CD14-positive monocyte (primary cell): ENCODE measurements at regions not wholly inside any gene's neighbourhood (a gene's known extent, or its start where the extent isn't known, plus 50 kb on each side); places are given as distances from the start of the nearest gene placed in this dataset.

Source experiments
- DNase-seq, 3 donors: peaks; one replicate each; pipeline ENCODE4 v3.0.0-alpha.2; 2011 to 2022
- H2AFZ ChIP-seq: 2 replicates; pipeline ENCODE4 v1.6.0; 2012; ENCODE audit warnings: mild to moderate bottlenecking, low read depth, low read length, inconsistent platforms; ENCODE audit not compliant: insufficient read depth, poor library complexity, severe bottlenecking
- H3K27ac ChIP-seq, 2 donors: 1 replicate in 1 of 2; 2 replicates in 1 of 2; pipeline ENCODE4 v1.5.1; 2012 to 2013; ENCODE audit warnings: low read length in 2 of 2, control low read depth in 1 of 2, inconsistent platforms in 1 of 2, low read depth in 1 of 2, mild to moderate bottlenecking in 1 of 2
- H3K27me3 ChIP-seq, 2 donors: one replicate each; pipeline versions ENCODE4 v1.6.0 to v1.6.1; 2011 to 2013; ENCODE audit warnings: low read length in 2 of 2; ENCODE audit not compliant: control insufficient read depth in 2 of 2, insufficient read depth in 2 of 2
- H3K36me3 ChIP-seq, 2 donors: replicated peaks in 1 of 2; 1 replicate in 1 of 2; 2 replicates in 1 of 2; pipeline versions ENCODE4 v1.5.1 to v1.6.1; 2012 to 2013; ENCODE audit warnings: low read length in 2 of 2, control low read depth in 1 of 2, inconsistent platforms in 1 of 2, mild to moderate bottlenecking in 1 of 2; ENCODE audit not compliant: insufficient read depth in 2 of 2, control insufficient read depth in 1 of 2
- H3K4me1 ChIP-seq, 2 donors: 1 replicate in 1 of 2; 2 replicates in 1 of 2; pipeline versions ENCODE4 v1.5.1 to v1.6.1; 2012 to 2013; ENCODE audit warnings: low read length in 2 of 2, control low read depth in 1 of 2, inconsistent platforms in 1 of 2, mild to moderate bottlenecking in 1 of 2, moderate library complexity in 1 of 2; ENCODE audit not compliant: insufficient read depth in 2 of 2, control insufficient read depth in 1 of 2
- H3K4me2 ChIP-seq: replicated peaks from 2 replicates; pipeline ENCODE3; 2012; ENCODE audit warnings: low read length, moderate library complexity, mild to moderate bottlenecking; ENCODE audit not compliant: poor library complexity, severe bottlenecking; ENCODE audit errors: extremely low read depth
- H3K4me3 ChIP-seq, 3 experiments: fragments of 200-600 bp in 1 of 3; sonication (generic) in 1 of 3; replicated peaks in 1 of 3; 1 replicate in 2 of 3; 2 replicates in 1 of 3; pipeline ENCODE4 v1.5.1; 2011 to 2013; ENCODE audit warnings: low read length in 3 of 3, mild to moderate bottlenecking in 3 of 3, control low read depth in 2 of 3, low read depth in 2 of 3, inconsistent platforms in 1 of 3, moderate library complexity in 1 of 3
- H3K79me2 ChIP-seq: 2 replicates; pipeline ENCODE4 v1.6.0; 2012; ENCODE audit warnings: mild to moderate bottlenecking, control low read depth, inconsistent platforms, low read length, moderate library complexity; ENCODE audit not compliant: insufficient read depth
- H3K9ac ChIP-seq: 2 replicates; pipeline ENCODE4 v1.6.0; 2017; ENCODE audit warnings: low read length, mild to moderate bottlenecking; ENCODE audit not compliant: insufficient read depth, poor library complexity, severe bottlenecking
- H3K9me3 ChIP-seq, 2 donors: replicated peaks in 1 of 2; 1 replicate in 1 of 2; 2 replicates in 1 of 2; pipeline versions ENCODE4 v1.5.1 to v1.6.1; 2012 to 2013; ENCODE audit warnings: low read length in 2 of 2, control low read depth in 1 of 2; ENCODE audit not compliant: control insufficient read depth in 1 of 2, insufficient read depth in 1 of 2
- H4K20me1 ChIP-seq: 2 replicates; pipeline ENCODE4 v1.6.0; 2012; ENCODE audit warnings: mild to moderate bottlenecking, low read length, control low read depth, moderate library complexity; ENCODE audit not compliant: insufficient read depth
- H3K27ac Mint-ChIP-seq, 7 donors: one replicate each; pipeline ENCODE4 v1.8.0; 2020; ENCODE audit warnings: mild to moderate bottlenecking in 7 of 7, mixed read lengths in 7 of 7, moderate library complexity in 6 of 7, inconsistent platforms in 2 of 7
- H3K27me3 Mint-ChIP-seq, 3 donors: one replicate each; pipeline ENCODE4 v1.8.0; 2021 to 2022; ENCODE audit warnings: low read depth in 3 of 3, mild to moderate bottlenecking in 3 of 3, mixed read lengths in 3 of 3, moderate library complexity in 3 of 3, inconsistent platforms in 1 of 3
- H3K36me3 Mint-ChIP-seq, 2 donors: one replicate each; pipeline ENCODE4 v1.8.0; 2020; ENCODE audit warnings: mixed read lengths in 2 of 2, inconsistent platforms in 1 of 2, mild to moderate bottlenecking in 1 of 2
- H3K4me1 Mint-ChIP-seq: one replicate; pipeline ENCODE4 v1.8.0; 2020; ENCODE audit warnings: mild to moderate bottlenecking, mixed read lengths
- H3K4me3 Mint-ChIP-seq, 2 donors: one replicate each; pipeline ENCODE4 v1.8.0; 2020; ENCODE audit warnings: mild to moderate bottlenecking in 2 of 2, mixed read lengths in 2 of 2, moderate library complexity in 1 of 2
- H3K9me3 Mint-ChIP-seq, 7 donors: one replicate each; pipeline ENCODE4 v1.8.0; 2020 to 2022; ENCODE audit warnings: mixed read lengths in 7 of 7, mild to moderate bottlenecking in 6 of 7, moderate library complexity in 6 of 7, inconsistent platforms in 2 of 7
- CTCF ChIP-seq: fragments of 200-600 bp; IDR thresholded peaks from one replicate; pipeline ENCODE4 v1.8.0; 2022; ENCODE audit warnings: antibody characterized with exemption, mild to moderate bottlenecking
- WGBS: methylation state at CpG from one replicate; pipeline ENCODE4 v1.1.5; 2013; ENCODE audit warnings: missing lambda C conversion rate; ENCODE audit not compliant: insufficient coverage; 5-methylcytosine and 5-hydroxymethylcytosine counted together
- intact Hi-C, 2 donors: fragments of 100-400 bp; cut with micrococcal nuclease; formaldehyde crosslinking; loops; one replicate each; pipeline versions ENCODE4 v1.15.0 to v1.15.1; 2023

DNA sequence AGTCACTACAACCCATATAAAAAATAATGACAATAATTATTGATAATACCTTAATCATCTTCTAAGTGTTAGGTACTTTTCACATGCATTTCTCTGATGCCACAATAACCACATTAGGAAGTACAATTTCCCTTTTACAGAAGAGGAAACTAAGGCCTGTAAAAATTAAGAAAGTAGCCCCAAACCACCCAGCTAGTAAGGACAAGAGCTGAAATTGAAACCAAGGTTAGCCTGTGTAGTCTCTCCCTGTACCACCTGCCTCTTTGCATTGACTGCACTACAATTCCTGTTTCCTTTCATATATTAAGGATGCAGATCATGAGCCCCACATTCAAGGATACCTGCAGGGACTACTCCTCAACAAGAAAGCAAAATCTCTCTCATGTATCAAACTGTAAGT lies 288.8 kb downstream of the GPATCH2 start:
- H3K27ac ChIP-seq: no peak overlapping the region
- no peaks in the 10 kb centered on the region for H3K9me3 ChIP-seq
- H2AFZ ChIP-seq: no peak overlapping the region
- H3K36me3 Mint-ChIP-seq: no peaks in the 10 kb centered on the region
- H3K9me3 Mint-ChIP-seq: peaks cover 0 to 4% (median 2%) of the 10 kb centered on the region in 7 donors
- H3K4me1 Mint-ChIP-seq: no peaks in the 10 kb centered on the region
- H3K4me3 ChIP-seq: no peak overlapping the region
- no peak for TF ChIP-seq CTCF
- no peaks in the 10 kb centered on the region for H4K20me1 ChIP-seq
- no peak overlapping the region for H3K4me2 ChIP-seq
- H3K79me2 ChIP-seq: no peaks in the 10 kb centered on the region
- no peak for DNase-seq
- intact Hi-C loops: no loop called here
- no peaks in the 10 kb centered on the region for H3K27me3 ChIP-seq
- H3K27me3 Mint-ChIP-seq: peaks cover 0 to 4% (median 0%) of the 10 kb centered on the region in 3 donors
- H3K4me1 ChIP-seq: no peaks in the 10 kb centered on the region
- H3K36me3 ChIP-seq: no peaks in the 10 kb centered on the region
- H3K27ac Mint-ChIP-seq: no peak overlapping the region
- H3K9ac ChIP-seq: no peak overlapping the region
- H3K4me3 Mint-ChIP-seq: no peak overlapping the region

DNA sequence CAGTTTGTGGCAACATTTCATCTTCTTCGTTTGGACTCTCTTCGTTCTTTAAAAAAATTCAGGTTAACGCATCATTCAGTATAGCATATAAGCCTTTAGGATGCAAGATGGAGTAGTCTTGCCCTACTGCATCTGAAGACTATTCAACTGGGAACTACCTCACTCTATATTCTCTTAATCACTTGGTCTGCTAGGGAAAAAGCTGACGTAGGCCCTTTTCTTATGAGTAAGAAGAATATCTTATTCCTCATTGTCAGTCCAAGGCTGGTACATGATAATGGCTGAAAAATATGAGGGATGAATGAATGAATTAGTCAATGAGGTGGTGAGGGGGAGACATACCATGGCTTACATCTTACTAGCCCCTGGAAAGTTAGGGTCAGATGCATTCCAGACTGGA lies 294.2 kb downstream of the GPATCH2 start:
- no peaks in the 10 kb centered on the region for H3K36me3 Mint-ChIP-seq

More for the DNA sequence above, 294.2 kb downstream of the GPATCH2 start:
- Mint-ChIP-seq H3K27me3 (no peaks in the 10 kb centered on the region), H3K9me3 (peaks cover 0 to 4% (median 0%) of the 10 kb centered on the region in 7 donors), H3K4me3 (no peak overlapping the region), H3K4me1 (no peaks in the 10 kb centered on the region), H3K27ac (no peak overlapping the region)
- H3K4me3 ChIP-seq: no peak overlapping the region
- H3K9ac ChIP-seq: no peak overlapping the region
- no peaks in the 10 kb centered on the region for H4K20me1 ChIP-seq
- H3K79me2 ChIP-seq: no peaks in the 10 kb centered on the region
- no peaks in the 10 kb centered on the region for H3K36me3 ChIP-seq
- H3K4me1 ChIP-seq: no peaks in the 10 kb centered on the region
- TF ChIP-seq CTCF: no peak
- no peaks in the 10 kb centered on the region for H3K9me3 ChIP-seq
- H3K27ac ChIP-seq: no peak overlapping the region
- no peak overlapping the region for H2AFZ ChIP-seq
- no peak for DNase-seq
- intact Hi-C loops: loop anchor here in 1 of 2 donors (2.0 kb wide), 1 partner anchor 34 kb away; no protein-coding TSS in a partner anchor
- WGBS: 80% methylated on average over 1 of the region's 4 CpGs
- H3K4me2 ChIP-seq: no peak overlapping the region
- H3K27me3 ChIP-seq: no peaks in the 10 kb centered on the region
